Thyroid gland (tissue), 4 donors: ENCODE measurements at regions not wholly inside any gene's neighbourhood (a gene's known extent, or its start where the extent isn't known, plus 50 kb on each side); places are given as distances from the start of the nearest gene placed in this dataset.

Experiments used
- DNase-seq, 2 donors: peaks; one replicate each; pipeline ENCODE4 v3.0.0-alpha.2; 2019
- H3K27ac ChIP-seq, 3 donors: fragments of 200-600 bp; sonication (generic); 1 replicate in 2 of 3; 2 replicates in 1 of 3; pipeline ENCODE4 v1.5.1; 2016 to 2019; ENCODE audit warnings: mild to moderate bottlenecking in 1 of 3, moderate library complexity in 1 of 3
- H3K27me3 ChIP-seq: fragments of 200-600 bp; sonication (generic); one replicate; pipeline ENCODE4 v1.5.1; 2019
- H3K36me3 ChIP-seq, 2 donors: fragments of 200-600 bp; sonication (generic); one replicate each; pipeline ENCODE4 v1.5.1; 2016 to 2019
- H3K4me1 ChIP-seq, 2 donors: fragments of 200-600 bp; sonication (generic); one replicate each; pipeline ENCODE4 v1.5.1; 2017 to 2019
- H3K4me3 ChIP-seq, 3 donors: fragments of 200-600 bp; sonication (generic); replicated peaks in 1 of 3; 1 replicate in 2 of 3; 2 replicates in 1 of 3; pipeline ENCODE4 v1.5.1; 2016; ENCODE audit warnings: mild to moderate bottlenecking in 1 of 3
- H3K9me3 ChIP-seq: fragments of 200-600 bp; sonication (generic); one replicate; pipeline ENCODE4 v1.5.1; 2017
- CTCF ChIP-seq, 6 experiments: fragments of 200-600 bp in 3 of 6; fragments of 450-650 bp in 3 of 6; sonication (generic) in 3 of 6; IDR thresholded peaks; one replicate each; pipeline ENCODE4 v1.5.1; 2016 to 2019; ENCODE audit warnings: antibody characterized with exemption in 6 of 6, mild to moderate bottlenecking in 2 of 6, inconsistent platforms in 1 of 6, moderate library complexity in 1 of 6
- POLR2A ChIP-seq, 2 donors: fragments of 450-650 bp; IDR thresholded peaks; one replicate each; pipeline ENCODE4 v1.6.1; 2017; ENCODE audit warnings: antibody characterized with exemption in 2 of 2, mild to moderate bottlenecking in 2 of 2, moderate library complexity in 1 of 2
- WGBS, 2 donors: methylation state at CpG; one replicate each; pipeline ENCODE4 v1.1.5; 2017; 5-methylcytosine and 5-hydroxymethylcytosine counted together
- intact Hi-C: fragments of 100-400 bp; cut with DNase I; formaldehyde crosslinking; loops from one replicate; pipeline ENCODE4 v1.15.1; 2023

- DNase-seq = no peak
- H3K4me1 ChIP-seq = no peaks in the 10 kb centered on the region
- H3K4me3 ChIP-seq = no peak overlapping the region
- 87 to 89% methylated on average over 7 of the region's 8 CpGs for WGBS, 2 donors
- TF ChIP-seq CTCF (IDR thresholded peaks at IDR 0.05) (no peak), POLR2A (IDR thresholded peaks at IDR 0.05) (no peak)
- H3K27me3 ChIP-seq = no peaks in the 10 kb centered on the region
- intact Hi-C loops = no loop called here
- no peaks in the 10 kb centered on the region for H3K36me3 ChIP-seq
- no peak overlapping the region for H3K27ac ChIP-seq
- no peaks in the 10 kb centered on the region for H3K9me3 ChIP-seq
Observed at GRCh38 chr5:106423109-106423897, 1247.4 kb downstream of the EFNA5 start.

GRCh38 chr5:106420102-106420501, 1250.6 kb downstream of the EFNA5 start:
- no peaks in the 10 kb centered on the region for H3K4me1 ChIP-seq
- no peaks in the 10 kb centered on the region for H3K36me3 ChIP-seq
- no peak overlapping the region for H3K4me3 ChIP-seq
- 96% methylated on average over 4 of the region's 4 CpGs for WGBS, 2 donors
- H3K9me3 ChIP-seq = no peaks in the 10 kb centered on the region
- no peak overlapping the region for H3K27ac ChIP-seq
- H3K27me3 ChIP-seq = no peaks in the 10 kb centered on the region
- no peak for TF ChIP-seq CTCF (IDR thresholded peaks at IDR 0.05)
- TF ChIP-seq POLR2A (IDR thresholded peaks at IDR 0.05) = no peak
- no peak for DNase-seq
- intact Hi-C loops = no loop called here

GRCh38 chr5:106418196-106418595, 1252.5 kb downstream of the EFNA5 start:
- intact Hi-C loops = no loop called here
- no peak overlapping the region for H3K4me3 ChIP-seq
- DNase-seq = no peak
- H3K9me3 ChIP-seq = no peaks in the 10 kb centered on the region
- TF ChIP-seq POLR2A (IDR thresholded peaks at IDR 0.05) (no peak), CTCF (IDR thresholded peaks at IDR 0.05) (no peak)
- H3K27ac ChIP-seq = no peak overlapping the region
- 87 to 90% methylated on average over 2 of the region's 2 CpGs for WGBS, 2 donors
- no peaks in the 10 kb centered on the region for H3K4me1 ChIP-seq
- H3K27me3 ChIP-seq = no peaks in the 10 kb centered on the region
- no peaks in the 10 kb centered on the region for H3K36me3 ChIP-seq

GRCh38 chr5:106417566-106417965, 1253.2 kb downstream of the EFNA5 start:
- no peak for DNase-seq
- WGBS, 2 donors = 95 to 96% methylated on average over 6 of the region's 6 CpGs
- Histone ChIP-seq H3K9me3 (no peaks in the 10 kb centered on the region), H3K27me3 (no peaks in the 10 kb centered on the region), H3K4me3 (no peak overlapping the region), H3K4me1 (no peaks in the 10 kb centered on the region), H3K36me3 (no peaks in the 10 kb centered on the region), H3K27ac (no peak overlapping the region)
- intact Hi-C loops = no loop called here
- no peak for TF ChIP-seq POLR2A (IDR thresholded peaks at IDR 0.05)
- no peak for TF ChIP-seq CTCF (IDR thresholded peaks at IDR 0.05)

- TF ChIP-seq CTCF (IDR thresholded peaks at IDR 0.05) (no peak), POLR2A (IDR thresholded peaks at IDR 0.05) (no peak)
- WGBS, 2 donors = 76 to 81% methylated on average over 21 to 22 of the region's 22 CpGs
Observed at GRCh38 chr5:106417163-106417562, 1253.6 kb downstream of the EFNA5 start.

More at GRCh38 chr5:106417163-106417562, 1253.6 kb downstream of the EFNA5 start:
- intact Hi-C loops = no loop called here
- Histone ChIP-seq H3K4me1 (no peaks in the 10 kb centered on the region), H3K27me3 (no peaks in the 10 kb centered on the region), H3K27ac (no peak overlapping the region), H3K4me3 (no peak overlapping the region), H3K9me3 (no peaks in the 10 kb centered on the region), H3K36me3 (no peaks in the 10 kb centered on the region)
- DNase-seq = no peak
